OCI-LY3 (cell line): ENCODE measurements at regions not wholly inside any gene's neighbourhood (a gene's known extent, or its start where the extent isn't known, plus 50 kb on each side); places are given as distances from the start of the nearest gene placed in this dataset.
"Not testable (repeated sequence)": the region's sequence is repeated elsewhere in the genome, so short reads cannot be mapped to it uniquely, and the experiment has no call there.

Source experiments
- CTCF ChIP-seq: fragments of 200-600, 300-600 bp; sonication (generic); IDR thresholded peaks from 2 replicates; pipeline ENCODE4 v1.5.1; 2014; ENCODE audit warnings: antibody characterized with exemption, low read length, low read depth
- EZH2phosphoT487 ChIP-seq: fragments of 200-600 bp; shearing (Covaris generic); IDR thresholded peaks from 2 replicates; pipeline ENCODE4 v1.6.1; 2018; ENCODE audit warnings: antibody characterized with exemption, mixed run types, low read depth

- not testable (repeated sequence) for TF ChIP-seq CTCF, EZH2phosphoT487
Measured at GRCh38 chr16:29266612-29267011, 139.9 kb downstream of the NPIPB11 start.
